ENCODE measurements at regions not wholly inside any gene's neighbourhood (a gene's known extent, or its start where the extent isn't known, plus 50 kb on each side); places are given as distances from the start of the nearest gene placed in this dataset.
A peak's percentile ranks its signal among the peaks of the same experiment; 100 is the strongest.
"Not testable (repeated sequence)": the region's sequence is repeated elsewhere in the genome, so short reads cannot be mapped to it uniquely, and the experiment has no call there.

- DNase-seq (ENCODE audit: low read depth, low spot score), result no peak
Observed at GRCh38 chr3:70501561-70501960, 189.1 kb upstream of the MDFIC2 start.

DNA sequence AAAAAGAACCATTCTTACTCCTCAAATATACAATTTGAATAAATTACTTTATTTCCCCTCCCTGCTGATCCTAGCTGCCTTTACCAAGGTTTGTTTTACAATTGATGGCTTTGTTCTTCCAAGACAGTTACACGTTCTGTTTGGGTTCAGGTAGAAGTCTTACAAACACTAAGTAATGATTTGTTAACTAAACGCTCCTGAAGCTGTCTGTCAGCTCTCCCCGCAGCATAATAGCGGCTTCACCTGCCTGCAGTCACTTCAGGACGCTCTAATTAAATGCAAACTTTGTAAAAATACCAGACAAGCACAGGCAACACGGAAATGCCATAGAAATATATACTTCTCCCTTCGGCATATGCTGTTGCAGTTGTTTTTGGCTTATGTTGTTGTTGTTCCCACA lies 176.4 kb upstream of the MDFIC2 start:
- no peak for DNase-seq (ENCODE audit: low read depth, low spot score)

- no peak for DNase-seq (ENCODE audit: low read depth, low spot score)
Observed at GRCh38 chr3:70488131-70488530, 175.7 kb upstream of the MDFIC2 start.

- no peak for DNase-seq (ENCODE audit: low read depth, low spot score)
Observed at GRCh38 chr3:70486414-70487017, 174.1 kb upstream of the MDFIC2 start.

GRCh38 chr3:70476174-70476573 lies 163.7 kb upstream of the MDFIC2 start:
- no peak for DNase-seq (ENCODE audit: low read depth, low spot score)

- peak; percentile 44 for DNase-seq (ENCODE audit: low read depth, low spot score)
Observed at GRCh38 chr3:70471464-70472342, 159.3 kb upstream of the MDFIC2 start.

DNA sequence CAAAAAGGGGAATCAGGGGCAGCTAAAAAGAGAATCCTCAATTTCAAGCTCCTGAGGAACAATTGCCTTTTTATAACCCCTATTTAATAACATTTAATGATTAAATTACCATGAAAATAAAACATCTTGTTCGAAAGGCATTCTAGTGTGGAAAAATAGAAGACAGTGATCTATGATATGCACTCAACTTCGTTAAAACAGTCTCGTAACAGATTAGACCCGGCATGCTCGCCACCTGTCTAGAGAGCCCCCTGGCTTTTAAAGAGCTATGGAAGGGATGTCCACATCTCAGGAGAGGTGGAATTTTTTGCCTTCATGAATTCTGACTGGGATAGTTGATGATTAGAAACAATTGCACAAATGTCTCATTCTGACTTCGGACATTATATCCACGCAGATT lies 153.7 kb upstream of the MDFIC2 start:
- DNase-seq (ENCODE audit: low read depth, low spot score), result no peak

GRCh38 chr3:70464876-70465275 lies 152.4 kb upstream of the MDFIC2 start:
- DNase-seq (ENCODE audit: low read depth, low spot score), result no peak

DNA sequence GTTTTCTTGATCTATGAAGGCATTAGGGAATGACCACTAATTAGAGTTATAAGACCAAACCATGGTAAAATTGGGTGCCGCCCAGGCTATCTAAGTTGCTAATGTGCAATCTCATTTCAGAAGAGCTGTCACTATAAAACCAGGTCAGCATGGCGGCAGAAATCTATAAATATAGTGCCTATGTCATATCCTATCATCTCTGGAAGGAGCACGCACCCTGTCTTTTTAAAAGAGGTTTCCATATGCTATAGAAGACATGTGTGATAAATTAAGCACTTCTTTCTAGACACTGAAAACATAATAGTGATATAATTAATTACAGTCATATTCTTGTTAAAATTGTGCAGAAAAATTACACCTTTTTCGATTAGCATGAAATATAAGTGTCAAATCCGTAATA lies 152.0 kb upstream of the MDFIC2 start:
- DNase-seq (ENCODE audit: low read depth, low spot score), result no peak

DNA sequence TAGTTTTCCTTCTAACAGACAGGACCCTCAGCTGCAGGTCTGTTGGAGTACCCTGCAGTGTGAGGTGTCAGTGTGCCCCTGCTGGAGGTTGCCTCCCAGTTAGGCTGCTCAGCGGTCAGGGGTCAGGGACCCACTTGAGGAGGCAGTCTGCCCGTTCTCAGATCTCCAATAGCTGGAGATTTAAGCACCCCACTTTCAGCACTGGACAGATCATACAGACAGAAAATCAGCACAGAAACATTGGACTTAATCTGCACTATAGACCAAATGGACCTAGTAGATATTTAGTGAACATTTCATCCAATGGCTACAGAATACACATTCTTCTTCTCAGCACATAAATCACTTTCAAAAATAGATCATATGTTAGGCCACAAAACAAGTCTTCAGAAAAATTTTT lies 137.8 kb upstream of the MDFIC2 start:
- not testable (repeated sequence) for DNase-seq (ENCODE audit: low read depth, low spot score)

GRCh38 chr3:70435422-70435821 lies 123.0 kb upstream of the MDFIC2 start:
- not testable (repeated sequence) for DNase-seq (ENCODE audit: low read depth, low spot score)

DNA sequence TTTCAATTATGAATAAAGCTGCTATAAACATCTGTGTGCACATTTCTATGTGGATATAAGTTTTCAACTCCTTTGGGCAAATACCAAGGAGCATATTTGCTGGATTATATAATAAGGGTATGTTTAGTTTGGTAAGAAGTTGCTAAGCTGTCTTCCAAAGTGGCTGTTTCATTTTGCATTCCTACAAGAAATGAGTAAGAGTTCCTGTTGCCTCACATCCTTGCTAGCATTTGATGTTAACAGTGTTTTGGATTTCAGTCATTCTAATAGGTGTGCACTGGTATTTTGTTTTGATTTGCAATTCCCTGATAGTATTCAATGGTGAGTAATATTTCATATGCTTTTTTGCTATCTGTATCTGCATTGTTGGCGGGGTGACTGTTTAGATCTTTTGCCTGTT lies 120.7 kb upstream of the MDFIC2 start:
- peak; percentile 7 for DNase-seq (ENCODE audit: low read depth, low spot score)

DNA sequence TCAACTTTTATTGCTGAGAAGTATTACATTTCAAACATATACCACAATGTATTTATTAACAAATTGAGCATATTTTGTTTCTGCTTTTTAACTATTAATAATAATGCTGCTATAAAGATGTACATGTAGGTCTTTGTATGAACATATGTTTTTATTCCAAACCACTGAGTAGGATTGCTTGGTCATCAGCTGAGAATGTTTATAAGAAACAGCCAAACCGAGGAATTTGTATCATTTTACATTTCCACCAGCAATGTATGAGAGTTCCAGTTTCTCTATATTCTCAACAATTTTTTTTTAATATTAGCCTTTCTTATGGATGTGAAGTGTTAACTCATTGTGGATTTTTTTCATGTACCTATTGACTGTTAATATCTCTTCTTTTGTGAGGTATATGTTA lies 119.5 kb upstream of the MDFIC2 start:
- DNase-seq (ENCODE audit: low read depth, low spot score), result peak; percentile 1

- DNase-seq (ENCODE audit: low read depth, low spot score), result no peak
Observed at GRCh38 chr3:70426071-70426470, 113.6 kb upstream of the MDFIC2 start.

GRCh38 chr3:70421506-70421905 lies 109.1 kb upstream of the MDFIC2 start:
- DNase-seq (ENCODE audit: low read depth, low spot score), result no peak

GRCh38 chr3:70409018-70409417 lies 96.6 kb upstream of the MDFIC2 start:
- DNase-seq (ENCODE audit: low read depth, low spot score), result no peak

- DNase-seq (ENCODE audit: low read depth, low spot score), result no peak
Observed at GRCh38 chr3:70400194-70400593, 87.8 kb upstream of the MDFIC2 start.

GRCh38 chr3:70393881-70394612 lies 81.6 kb upstream of the MDFIC2 start:
- DNase-seq (ENCODE audit: low read depth, low spot score), result no peak

DNA sequence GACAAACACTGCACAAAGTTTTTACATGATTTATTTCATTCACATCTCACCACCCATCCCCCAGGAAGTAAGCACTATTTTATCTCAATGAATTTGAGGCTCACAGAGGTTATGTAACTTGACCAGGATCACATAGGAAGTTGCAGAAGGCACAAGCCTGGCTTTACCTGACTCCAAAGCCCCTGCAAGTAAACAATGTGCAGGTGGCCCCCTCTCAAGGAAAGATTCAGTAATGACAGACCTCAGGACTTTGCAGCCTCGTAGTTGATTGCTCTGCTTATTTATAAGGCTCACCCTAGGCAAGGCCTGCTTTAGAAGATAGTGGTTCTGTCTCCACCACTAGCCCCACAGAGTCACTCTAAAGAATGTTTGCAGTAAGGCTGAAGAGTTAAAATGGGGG lies 79.8 kb upstream of the MDFIC2 start:
- no peak for DNase-seq (ENCODE audit: low read depth, low spot score)

GRCh38 chr3:70387889-70388288 lies 75.5 kb upstream of the MDFIC2 start:
- no peak for DNase-seq (ENCODE audit: low read depth, low spot score)

GRCh38 chr3:70386846-70387245 lies 74.4 kb upstream of the MDFIC2 start:
- DNase-seq (ENCODE audit: low read depth, low spot score), result no peak

DNA sequence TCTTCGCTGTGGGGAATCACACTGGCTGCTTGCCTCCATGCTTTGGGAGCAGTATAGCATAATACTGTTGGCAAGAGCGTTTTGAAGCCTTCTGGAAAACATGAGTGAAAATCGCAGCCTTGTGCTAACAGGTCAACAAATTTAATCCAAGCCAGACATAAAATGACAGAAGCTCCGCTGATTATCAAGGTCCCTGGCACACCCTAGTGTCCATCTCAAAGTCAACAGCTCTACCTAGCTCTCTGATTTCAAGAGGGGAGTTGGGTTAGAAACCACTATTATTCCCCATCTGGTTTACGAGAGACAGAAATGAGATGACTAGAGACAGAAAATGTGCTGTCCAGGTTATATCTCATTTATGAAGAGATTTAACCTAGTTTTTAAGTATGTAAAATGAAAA lies 73.6 kb upstream of the MDFIC2 start:
- DNase-seq (ENCODE audit: low read depth, low spot score), result no peak
